Nephron progenitor cell (in vitro differentiated cells): ENCODE measurements at regions not wholly inside any gene's neighbourhood (a gene's known extent, or its start where the extent isn't known, plus 50 kb on each side); places are given as distances from the start of the nearest gene placed in this dataset.

Experiments used
- DNase-seq: peaks from one replicate; pipeline ENCODE4 v3.0.0; 2021
- H3K27ac Mint-ChIP-seq: 2 replicates; pipeline ENCODE4 v1.8.0; 2021; ENCODE audit warnings: mild to moderate bottlenecking, moderate library complexity, mixed read lengths
- H3K27me3 Mint-ChIP-seq: 2 replicates; pipeline ENCODE4 v1.8.0; 2021; ENCODE audit warnings: mild to moderate bottlenecking, low read depth, mixed read lengths; ENCODE audit not compliant: poor library complexity
- H3K36me3 Mint-ChIP-seq: 2 replicates; pipeline ENCODE4 v1.8.0; 2021; ENCODE audit warnings: low read depth, mixed read lengths
- H3K4me1 Mint-ChIP-seq: 2 replicates; pipeline ENCODE4 v1.8.0; 2021; ENCODE audit warnings: mixed read lengths
- H3K4me3 Mint-ChIP-seq: 2 replicates; pipeline ENCODE4 v1.8.0; 2021; ENCODE audit warnings: mild to moderate bottlenecking, moderate library complexity, mixed read lengths
- H3K9me3 Mint-ChIP-seq: 2 replicates; pipeline ENCODE4 v1.8.0; 2021; ENCODE audit warnings: mild to moderate bottlenecking, moderate library complexity, mixed read lengths
- TF ChIP-seq, protein P1 (sequence below): fragments of 200-600 bp; sonication (generic); IDR thresholded peaks from 2 replicates; pipeline ENCODE4 v1.5.0; 2021; ENCODE audit warnings: antibody characterized with exemption

DNA sequence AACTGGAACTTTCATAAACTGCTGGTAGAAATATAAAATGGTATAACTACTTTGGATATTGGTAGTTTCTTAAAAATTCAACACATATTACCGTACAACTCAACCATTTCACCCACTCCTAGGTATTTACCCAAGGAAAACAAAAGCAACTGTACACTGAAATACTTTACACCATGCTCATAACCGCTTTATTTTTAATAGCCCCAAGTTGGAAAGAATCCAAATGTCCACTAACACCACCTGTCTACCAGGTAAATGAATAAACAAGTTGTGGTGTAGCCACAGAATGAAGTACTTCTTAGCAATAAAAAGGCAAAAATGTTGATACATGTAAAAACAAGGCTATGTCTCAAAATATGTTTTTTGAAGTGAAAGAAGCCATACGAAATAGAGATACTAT lies 215.9 kb upstream of the PEX5L start:
- Mint-ChIP-seq H3K4me3 (no peak overlapping the region), H3K4me1 (no peaks in the 10 kb centered on the region), H3K27me3 (no peaks in the 10 kb centered on the region), H3K9me3 (peaks cover 4% of the 10 kb centered on the region), H3K27ac (no peak overlapping the region), H3K36me3 (no peaks in the 10 kb centered on the region)
- TF ChIP-seq, protein P1, sequence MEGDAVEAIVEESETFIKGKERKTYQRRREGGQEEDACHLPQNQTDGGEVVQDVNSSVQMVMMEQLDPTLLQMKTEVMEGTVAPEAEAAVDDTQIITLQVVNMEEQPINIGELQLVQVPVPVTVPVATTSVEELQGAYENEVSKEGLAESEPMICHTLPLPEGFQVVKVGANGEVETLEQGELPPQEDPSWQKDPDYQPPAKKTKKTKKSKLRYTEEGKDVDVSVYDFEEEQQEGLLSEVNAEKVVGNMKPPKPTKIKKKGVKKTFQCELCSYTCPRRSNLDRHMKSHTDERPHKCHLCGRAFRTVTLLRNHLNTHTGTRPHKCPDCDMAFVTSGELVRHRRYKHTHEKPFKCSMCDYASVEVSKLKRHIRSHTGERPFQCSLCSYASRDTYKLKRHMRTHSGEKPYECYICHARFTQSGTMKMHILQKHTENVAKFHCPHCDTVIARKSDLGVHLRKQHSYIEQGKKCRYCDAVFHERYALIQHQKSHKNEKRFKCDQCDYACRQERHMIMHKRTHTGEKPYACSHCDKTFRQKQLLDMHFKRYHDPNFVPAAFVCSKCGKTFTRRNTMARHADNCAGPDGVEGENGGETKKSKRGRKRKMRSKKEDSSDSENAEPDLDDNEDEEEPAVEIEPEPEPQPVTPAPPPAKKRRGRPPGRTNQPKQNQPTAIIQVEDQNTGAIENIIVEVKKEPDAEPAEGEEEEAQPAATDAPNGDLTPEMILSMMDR: no peak
- DNase-seq: no peak

DNA sequence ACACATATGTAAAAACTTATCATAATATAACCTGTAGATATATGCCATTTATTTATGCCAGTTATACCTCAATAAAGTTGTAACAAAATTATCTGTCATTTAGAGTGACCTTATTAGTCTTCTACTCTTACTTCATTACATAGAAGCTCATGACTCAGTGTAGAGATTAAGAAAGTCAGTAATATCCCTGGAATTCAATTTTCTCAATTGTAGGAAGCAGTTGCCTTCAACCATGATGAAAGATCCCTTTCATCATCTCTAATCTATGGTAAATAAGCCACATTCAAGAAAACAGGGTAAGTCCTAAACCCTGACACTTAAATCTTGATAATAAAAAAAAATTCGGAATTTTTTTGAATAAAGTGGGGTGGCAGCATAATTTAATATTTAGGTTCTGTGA lies 216.5 kb upstream of the PEX5L start:
- Mint-ChIP-seq H3K27me3 (no peaks in the 10 kb centered on the region), H3K36me3 (no peaks in the 10 kb centered on the region), H3K9me3 (peaks cover 9% of the 10 kb centered on the region), H3K27ac (no peak overlapping the region), H3K4me3 (no peak overlapping the region), H3K4me1 (no peaks in the 10 kb centered on the region)
- no peak for DNase-seq
- TF ChIP-seq, protein P1: no peak

DNA sequence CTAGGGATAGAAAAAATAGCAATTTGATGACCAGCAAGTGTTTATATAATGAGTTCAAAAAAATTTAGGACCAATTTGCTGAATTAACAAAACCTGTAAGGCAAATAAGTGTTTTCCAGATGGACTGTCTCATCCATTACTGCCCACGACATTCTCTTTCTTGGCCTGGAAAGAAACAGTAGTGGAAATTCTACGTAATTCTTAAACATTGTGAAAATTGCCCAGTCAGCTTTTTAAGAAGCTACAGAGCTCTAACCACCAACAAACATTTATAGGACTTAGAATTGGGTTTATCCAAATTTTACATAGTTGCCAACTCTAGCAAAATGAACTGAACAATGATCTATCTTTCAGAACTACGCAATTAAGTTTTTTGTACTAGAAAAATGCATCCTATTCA lies 227.7 kb upstream of the PEX5L start:
- Mint-ChIP-seq H3K27ac (no peak overlapping the region), H3K36me3 (peaks cover 3% of the 10 kb centered on the region), H3K27me3 (peaks cover 5% of the 10 kb centered on the region), H3K4me1 (no peaks in the 10 kb centered on the region), H3K9me3 (peaks cover 37% of the 10 kb centered on the region), H3K4me3 (no peak overlapping the region)
- DNase-seq: no peak
- TF ChIP-seq, protein P1: no peak

DNA sequence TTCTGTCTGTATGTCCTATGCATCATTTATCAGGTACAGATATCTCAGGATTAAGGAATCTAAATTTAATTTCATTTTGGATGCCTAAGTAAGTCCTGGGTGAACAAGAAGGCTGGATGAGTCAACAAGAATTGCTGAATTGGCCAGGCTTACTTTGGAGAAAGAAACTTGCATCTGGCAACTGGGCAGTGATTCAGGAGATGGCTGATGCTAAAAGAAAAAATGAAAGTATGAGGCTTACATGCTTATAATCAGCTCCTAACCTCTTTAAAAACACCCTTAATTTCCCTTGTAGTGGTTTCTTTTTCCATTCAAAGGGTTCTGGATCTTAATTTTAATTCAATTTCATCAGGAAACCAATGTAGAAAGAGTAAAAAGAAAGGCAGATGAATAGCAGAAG lies 228.8 kb upstream of the PEX5L start:
- no peaks in the 10 kb centered on the region for H3K4me1 Mint-ChIP-seq
- peaks cover 32% of the 10 kb centered on the region for H3K9me3 Mint-ChIP-seq

DNA sequence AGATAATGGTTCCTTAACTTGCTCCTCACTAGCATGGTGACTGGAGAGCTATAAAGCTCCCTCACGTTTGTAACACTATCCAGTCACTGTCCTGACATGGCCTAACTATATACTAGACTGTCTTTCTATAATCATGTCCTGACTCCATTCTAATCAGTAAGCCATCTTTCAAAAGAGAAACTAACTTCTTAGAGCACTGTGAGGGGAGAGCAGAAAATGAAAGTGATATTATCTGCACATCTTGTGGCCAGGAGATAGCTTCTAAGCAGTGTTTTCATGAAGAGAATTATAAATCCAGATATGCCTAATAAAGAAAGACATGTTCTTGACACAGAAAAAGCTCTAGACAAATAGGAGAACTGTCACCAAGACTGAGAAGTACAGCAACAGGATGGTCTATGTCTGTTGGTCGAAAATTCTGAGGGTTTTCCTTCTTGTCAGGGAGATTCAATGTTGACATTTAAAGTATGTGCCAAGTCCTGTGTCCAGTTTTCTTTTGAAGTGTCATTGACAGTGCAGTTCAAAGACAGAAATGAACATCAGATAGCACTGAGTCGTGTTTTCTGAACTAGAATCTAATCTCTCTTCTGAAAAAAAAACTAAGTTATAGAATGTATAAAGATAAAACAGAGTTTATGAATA lies 230.6 kb upstream of the PEX5L start:
- Mint-ChIP-seq H3K4me1 (no peaks in the 10 kb centered on the region), H3K27me3 (no peaks in the 10 kb centered on the region), H3K27ac (no peak overlapping the region), H3K4me3 (no peak overlapping the region), H3K36me3 (no peaks in the 10 kb centered on the region), H3K9me3 (peaks cover 21% of the 10 kb centered on the region)
- no peak for DNase-seq
- TF ChIP-seq, protein P1: no peak

More for the DNA sequence above, 228.8 kb upstream of the PEX5L start:
- peaks cover 5% of the 10 kb centered on the region for H3K27me3 Mint-ChIP-seq
- no peak for DNase-seq
- H3K4me3 Mint-ChIP-seq: no peak overlapping the region
- peaks cover 3% of the 10 kb centered on the region for H3K36me3 Mint-ChIP-seq
- H3K27ac Mint-ChIP-seq: no peak overlapping the region
- TF ChIP-seq, protein P1: no peak

DNA sequence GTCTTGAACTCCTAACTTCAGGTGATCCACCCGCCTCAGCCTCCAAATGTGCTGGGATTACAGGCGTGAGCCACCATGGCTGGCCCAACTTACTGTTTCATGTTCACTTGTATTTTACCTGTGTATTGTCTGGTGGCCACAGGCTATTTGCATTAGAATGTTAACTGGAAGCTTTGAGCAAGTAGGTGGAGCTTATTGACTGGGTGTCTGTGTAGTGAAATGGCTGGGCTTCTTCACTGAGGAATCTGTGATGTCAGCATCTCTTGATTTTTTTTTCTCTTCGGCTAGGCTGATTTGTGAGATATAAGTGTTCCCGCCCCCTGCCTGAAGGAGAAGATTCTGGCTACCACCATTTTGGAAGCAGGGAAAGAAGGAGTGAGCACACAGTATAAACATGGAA lies 237.8 kb upstream of the PEX5L start:
- Mint-ChIP-seq H3K27ac (no peak overlapping the region), H3K9me3 (peaks cover 12% of the 10 kb centered on the region), H3K36me3 (no peaks in the 10 kb centered on the region), H3K4me1 (no peaks in the 10 kb centered on the region), H3K4me3 (no peak overlapping the region), H3K27me3 (no peaks in the 10 kb centered on the region)
- no peak for DNase-seq
- TF ChIP-seq, protein P1: no peak
